GM13976 (cell line): ENCODE measurements at regions not wholly inside any gene's neighbourhood (a gene's known extent, or its start where the extent isn't known, plus 50 kb on each side); places are given as distances from the start of the nearest gene placed in this dataset.

ENCODE experiments used
- DNase-seq: peaks from one replicate; pipeline ENCODE4 v3.0.0; 2012; ENCODE audit warnings: low spot score
- in situ Hi-C: fragments of 300-500 bp; cut with MboI; formaldehyde crosslinking; loops from one replicate; pipeline ENCODE4 v1.12.0; 2022; ENCODE audit warnings: low sequenced_read_pairs, mixed read lengths, inconsistent platforms; ENCODE audit not compliant: unreplicated experiment
- TF ChIP-seq, protein P1 (sequence below): IDR thresholded peaks from 2 replicates; pipeline ENCODE4 v1.5.1; 2012; ENCODE audit warnings: borderline replicate concordance, mild to moderate bottlenecking; ENCODE audit not compliant: insufficient read depth; ENCODE audit errors: extremely low read depth, missing control alignments, control extremely low read depth

DNA sequence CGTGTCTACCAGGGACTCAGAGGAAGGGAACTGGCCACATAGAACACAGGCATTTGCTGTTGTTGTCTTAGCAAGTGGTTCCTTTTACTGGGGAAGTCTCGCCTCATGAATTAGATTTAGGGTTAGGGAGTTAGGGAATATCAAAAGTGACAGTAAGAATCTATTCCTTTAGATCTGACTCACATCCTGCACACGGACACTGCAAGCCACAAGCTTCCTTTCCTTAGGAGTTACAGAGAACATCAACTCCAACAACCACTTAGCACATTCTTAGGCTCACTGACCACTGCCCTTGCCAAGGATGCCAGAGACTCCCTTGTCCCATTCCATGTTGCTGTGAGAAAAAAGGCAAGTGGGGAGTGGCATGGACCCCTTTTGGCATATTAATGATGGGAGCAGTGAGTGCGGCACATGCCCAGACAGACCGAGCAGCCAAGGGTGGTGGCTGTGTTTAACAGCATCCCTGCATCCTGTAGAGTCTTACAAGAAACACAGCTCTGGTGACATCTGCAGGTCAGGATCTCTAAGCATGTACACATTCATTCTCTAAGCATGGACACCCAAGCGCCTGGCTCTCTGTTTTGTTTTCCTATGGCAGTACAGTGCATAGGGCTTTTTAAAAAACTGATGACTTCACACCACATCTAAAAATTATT is 745.6 kb upstream of the RAB6C start:
- TF ChIP-seq, protein P1, sequence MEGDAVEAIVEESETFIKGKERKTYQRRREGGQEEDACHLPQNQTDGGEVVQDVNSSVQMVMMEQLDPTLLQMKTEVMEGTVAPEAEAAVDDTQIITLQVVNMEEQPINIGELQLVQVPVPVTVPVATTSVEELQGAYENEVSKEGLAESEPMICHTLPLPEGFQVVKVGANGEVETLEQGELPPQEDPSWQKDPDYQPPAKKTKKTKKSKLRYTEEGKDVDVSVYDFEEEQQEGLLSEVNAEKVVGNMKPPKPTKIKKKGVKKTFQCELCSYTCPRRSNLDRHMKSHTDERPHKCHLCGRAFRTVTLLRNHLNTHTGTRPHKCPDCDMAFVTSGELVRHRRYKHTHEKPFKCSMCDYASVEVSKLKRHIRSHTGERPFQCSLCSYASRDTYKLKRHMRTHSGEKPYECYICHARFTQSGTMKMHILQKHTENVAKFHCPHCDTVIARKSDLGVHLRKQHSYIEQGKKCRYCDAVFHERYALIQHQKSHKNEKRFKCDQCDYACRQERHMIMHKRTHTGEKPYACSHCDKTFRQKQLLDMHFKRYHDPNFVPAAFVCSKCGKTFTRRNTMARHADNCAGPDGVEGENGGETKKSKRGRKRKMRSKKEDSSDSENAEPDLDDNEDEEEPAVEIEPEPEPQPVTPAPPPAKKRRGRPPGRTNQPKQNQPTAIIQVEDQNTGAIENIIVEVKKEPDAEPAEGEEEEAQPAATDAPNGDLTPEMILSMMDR = no peak
- DNase-seq = peak; percentile 40
- in situ Hi-C loops = no loop called here

DNA sequence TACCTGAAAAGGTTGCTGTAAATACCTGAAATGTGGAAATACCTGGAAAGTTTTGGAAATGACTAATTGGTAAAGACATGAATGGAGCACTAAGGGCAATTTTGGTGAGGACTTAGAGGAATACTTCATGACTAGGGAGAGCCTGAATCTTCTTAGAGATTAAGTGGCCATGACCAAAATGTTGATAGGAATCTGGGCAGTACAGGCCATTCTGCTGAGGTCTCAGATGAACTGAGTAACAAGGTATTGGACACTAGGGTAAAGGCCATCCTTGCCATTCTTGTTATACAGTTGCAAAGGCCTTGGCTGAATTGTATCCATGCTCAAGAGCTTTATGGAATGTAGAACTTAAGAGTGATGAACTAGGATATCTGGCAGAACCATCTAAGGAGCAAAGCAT is 742.9 kb upstream of the RAB6C start:
- in situ Hi-C loops = no loop called here
- DNase-seq = no peak
- TF ChIP-seq, protein P1 = no peak

DNA sequence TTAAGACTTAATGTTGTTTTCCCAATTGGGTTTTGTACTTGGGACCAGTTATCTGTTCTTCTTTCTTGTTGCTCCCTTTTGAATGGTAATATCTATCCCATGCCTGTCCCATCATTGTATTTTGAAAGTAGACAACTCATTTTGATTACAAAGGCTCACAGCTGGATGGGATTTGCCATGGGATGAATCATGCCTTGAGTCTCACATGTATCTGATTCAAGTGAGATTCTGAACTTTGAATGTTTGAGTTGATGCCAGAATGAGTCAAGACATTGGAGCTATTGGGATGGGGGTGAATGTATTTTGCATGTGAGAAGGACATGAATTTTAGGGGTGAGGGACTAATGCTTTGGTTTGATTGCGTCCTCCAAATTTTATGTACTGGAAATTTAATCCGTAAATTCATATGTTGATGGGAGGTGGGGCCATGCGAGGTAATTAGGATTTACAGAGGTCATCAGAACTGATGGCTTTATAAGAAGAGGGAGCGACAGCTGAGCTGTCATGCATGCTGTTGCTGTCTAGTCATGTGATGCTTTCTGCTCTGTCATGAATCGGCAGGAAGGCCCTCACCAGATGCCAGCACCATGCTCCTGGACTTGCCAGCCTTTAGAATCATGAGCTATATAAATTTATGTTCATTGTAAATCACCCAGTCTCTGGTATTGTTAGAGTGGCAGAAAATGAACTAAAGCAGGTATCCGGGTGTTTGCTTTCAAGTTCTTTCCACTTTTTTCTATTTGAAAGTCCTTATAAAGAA is 741.3 kb upstream of the RAB6C start:
- in situ Hi-C loops = no loop called here
- DNase-seq = no peak

DNA sequence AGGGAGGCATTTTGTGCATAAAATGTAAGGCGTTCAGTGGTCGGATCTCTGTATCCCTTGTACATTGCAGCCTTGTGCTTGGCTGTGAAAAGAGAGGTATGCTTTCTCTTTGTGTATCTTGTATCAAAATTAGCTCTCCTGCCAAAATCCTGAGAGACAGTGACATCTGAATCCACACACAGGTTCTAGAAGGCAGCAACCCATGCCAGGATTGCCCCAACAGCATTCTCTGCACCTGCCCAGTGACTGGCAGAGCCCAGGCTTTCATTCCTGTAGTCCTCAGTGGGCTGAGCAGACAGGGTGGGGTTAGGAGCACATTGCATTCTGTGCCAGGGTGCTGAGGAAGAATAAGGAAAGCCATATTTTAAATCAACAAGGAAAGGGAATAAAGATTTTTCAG is 740.3 kb upstream of the RAB6C start:
- in situ Hi-C loops = no loop called here
- no peak for DNase-seq
- TF ChIP-seq, protein P1 = no peak

More for the DNA sequence above, 741.3 kb upstream of the RAB6C start:
- TF ChIP-seq, protein P1 = no peak

DNA sequence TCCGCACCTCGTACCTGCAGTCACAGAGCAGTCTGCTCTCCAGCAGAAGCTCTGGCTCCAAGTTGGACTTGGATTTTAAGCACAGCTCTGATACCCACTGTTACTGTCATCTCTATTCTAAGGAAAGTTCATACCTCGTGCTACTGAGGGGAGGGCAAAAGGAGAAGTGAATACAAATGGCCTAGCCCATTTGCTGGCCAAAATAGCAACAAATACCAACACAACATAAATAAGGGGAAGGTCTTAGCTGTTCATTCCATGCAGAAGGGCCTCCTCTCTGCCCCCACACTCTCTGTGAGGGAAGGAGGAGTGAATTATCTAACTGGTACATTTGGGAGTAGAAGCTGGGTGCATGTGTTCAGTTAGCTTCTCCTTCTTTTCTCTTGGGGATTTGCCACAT is 739.4 kb upstream of the RAB6C start:
- in situ Hi-C loops = no loop called here
- TF ChIP-seq, protein P1 = no peak
- DNase-seq = no peak

DNA sequence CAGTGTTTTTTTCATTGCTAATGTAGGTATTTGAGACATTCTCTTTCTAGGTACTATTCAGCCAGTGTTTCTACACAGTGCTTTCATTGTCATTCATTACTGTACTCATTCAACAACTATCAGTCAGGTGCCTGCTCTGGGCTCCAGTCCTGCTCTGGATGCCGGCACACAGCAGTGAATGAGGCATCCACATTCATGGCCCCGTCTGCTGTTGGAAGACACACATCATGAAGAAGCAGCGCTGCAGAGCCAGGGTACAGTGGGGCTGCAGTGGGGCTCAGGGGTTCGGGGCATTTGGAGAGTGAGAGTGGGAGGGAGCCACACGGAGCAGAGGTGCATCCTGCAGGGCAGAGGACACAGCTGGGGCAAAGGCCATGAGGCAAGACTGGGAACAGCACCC is 737.2 kb upstream of the RAB6C start:
- in situ Hi-C loops = no loop called here
- TF ChIP-seq, protein P1 = no peak
- no peak for DNase-seq
